Stimulated activated naive CD4-positive, alpha-beta T cell (primary cell): ENCODE measurements at regions not wholly inside any gene's neighbourhood (a gene's known extent, or its start where the extent isn't known, plus 50 kb on each side); places are given as distances from the start of the nearest gene placed in this dataset.
"Not testable (repeated sequence)": the region's sequence is repeated elsewhere in the genome, so short reads cannot be mapped to it uniquely, and the experiment has no call there.

Experiments
- DNase-seq, 6 experiments: peaks; one replicate each; lab custom pipeline; 2025; lab: John Stamatoyannopoulos, UW

GRCh38 chr14:50018201-50018932, 98.0 kb downstream of the VCPKMT start:
- no peak for DNase-seq

GRCh38 chr14:50018933-50019210, 97.5 kb downstream of the VCPKMT start:
- DNase-seq, result no peak

- DNase-seq, result no peak
Observed at GRCh38 chr14:50020184-50020583, 96.2 kb downstream of the VCPKMT start.

GRCh38 chr14:50020799-50021198, 95.6 kb downstream of the VCPKMT start:
- DNase-seq, result no peak

GRCh38 chr14:50021261-50022031, 94.9 kb downstream of the VCPKMT start:
- no peak for DNase-seq

GRCh38 chr14:50022661-50023060, 93.7 kb downstream of the VCPKMT start:
- no peak for DNase-seq

GRCh38 chr14:50023671-50024490, 92.5 kb downstream of the VCPKMT start:
- no peak for DNase-seq

- DNase-seq, result no peak
Observed at GRCh38 chr14:50025073-50025472, 91.3 kb downstream of the VCPKMT start.

GRCh38 chr14:50025776-50026175, 90.6 kb downstream of the VCPKMT start:
- no peak for DNase-seq

- no peak for DNase-seq
Observed at GRCh38 chr14:50026396-50026795, 90.0 kb downstream of the VCPKMT start.

- DNase-seq, result no peak
Observed at GRCh38 chr14:50027816-50028215, 88.6 kb downstream of the VCPKMT start.

GRCh38 chr14:50028458-50028857, 87.9 kb downstream of the VCPKMT start:
- no peak for DNase-seq

- no peak for DNase-seq
Observed at GRCh38 chr14:50030036-50030435, 86.3 kb downstream of the VCPKMT start.

- not testable (repeated sequence) for DNase-seq
Observed at GRCh38 chr14:50030911-50031310, 85.5 kb downstream of the VCPKMT start.

GRCh38 chr14:50031602-50032313, 84.6 kb downstream of the VCPKMT start:
- DNase-seq, result no peak

GRCh38 chr14:50032462-50033167, 83.8 kb downstream of the VCPKMT start:
- not testable (repeated sequence) for DNase-seq

GRCh38 chr14:50035214-50035613, 81.2 kb downstream of the VCPKMT start:
- no peak for DNase-seq

GRCh38 chr14:50036211-50036610, 80.2 kb downstream of the VCPKMT start:
- DNase-seq, result no peak

- DNase-seq, result no peak
Observed at GRCh38 chr14:50036637-50037036, 79.7 kb downstream of the VCPKMT start.

GRCh38 chr14:50037240-50037639, 79.1 kb downstream of the VCPKMT start:
- no peak for DNase-seq

- no peak for DNase-seq
Observed at GRCh38 chr14:50037852-50038251, 78.5 kb downstream of the VCPKMT start.
